ENCODE measurements at regions not wholly inside any gene's neighbourhood (a gene's known extent, or its start where the extent isn't known, plus 50 kb on each side); places are given as distances from the start of the nearest gene placed in this dataset.
A peak's percentile ranks its signal among the peaks of the same experiment; 100 is the strongest.

DNA sequence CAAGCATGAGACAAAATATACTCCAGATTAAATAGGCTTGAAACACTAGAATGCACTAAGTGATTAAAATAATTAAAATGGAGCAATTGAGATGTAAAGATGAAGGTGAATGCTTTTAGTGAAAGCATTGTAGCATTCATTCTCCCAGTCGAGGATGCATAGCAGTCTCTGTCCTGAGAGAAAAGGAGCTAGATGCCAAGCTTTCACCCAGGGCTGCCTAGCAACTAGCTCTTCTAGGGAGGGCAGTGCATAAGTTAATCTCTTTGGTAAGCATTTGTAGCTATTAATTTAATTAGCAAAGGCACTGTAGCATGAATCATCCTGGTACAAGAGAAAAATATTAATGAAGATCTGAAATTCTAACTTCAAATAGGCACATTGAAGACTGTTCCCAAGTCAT lies 1014.8 kb downstream of the C4orf33 start:
- TF ChIP-seq, protein P1, sequence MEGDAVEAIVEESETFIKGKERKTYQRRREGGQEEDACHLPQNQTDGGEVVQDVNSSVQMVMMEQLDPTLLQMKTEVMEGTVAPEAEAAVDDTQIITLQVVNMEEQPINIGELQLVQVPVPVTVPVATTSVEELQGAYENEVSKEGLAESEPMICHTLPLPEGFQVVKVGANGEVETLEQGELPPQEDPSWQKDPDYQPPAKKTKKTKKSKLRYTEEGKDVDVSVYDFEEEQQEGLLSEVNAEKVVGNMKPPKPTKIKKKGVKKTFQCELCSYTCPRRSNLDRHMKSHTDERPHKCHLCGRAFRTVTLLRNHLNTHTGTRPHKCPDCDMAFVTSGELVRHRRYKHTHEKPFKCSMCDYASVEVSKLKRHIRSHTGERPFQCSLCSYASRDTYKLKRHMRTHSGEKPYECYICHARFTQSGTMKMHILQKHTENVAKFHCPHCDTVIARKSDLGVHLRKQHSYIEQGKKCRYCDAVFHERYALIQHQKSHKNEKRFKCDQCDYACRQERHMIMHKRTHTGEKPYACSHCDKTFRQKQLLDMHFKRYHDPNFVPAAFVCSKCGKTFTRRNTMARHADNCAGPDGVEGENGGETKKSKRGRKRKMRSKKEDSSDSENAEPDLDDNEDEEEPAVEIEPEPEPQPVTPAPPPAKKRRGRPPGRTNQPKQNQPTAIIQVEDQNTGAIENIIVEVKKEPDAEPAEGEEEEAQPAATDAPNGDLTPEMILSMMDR (IDR thresholded peaks at IDR 0.05) = no peak
- peaks cover 3% of the 10 kb centered on the region for H3K9me3 Mint-ChIP-seq (ENCODE audit: unreplicated experiment)
- H3K4me3 Mint-ChIP-seq (ENCODE audit: unreplicated experiment) = no peak overlapping the region
- H3K36me3 Mint-ChIP-seq (ENCODE audit: unreplicated experiment) = no peaks in the 10 kb centered on the region
- H3K27me3 Mint-ChIP-seq (ENCODE audit: unreplicated experiment) = no peaks in the 10 kb centered on the region
- no peak for DNase-seq (ENCODE audit: extremely low spot score, unreplicated experiment)
- H3K4me1 Mint-ChIP-seq (ENCODE audit: unreplicated experiment) = peaks cover 20% of the 10 kb centered on the region
- no peak overlapping the region for H3K27ac Mint-ChIP-seq (ENCODE audit: unreplicated experiment)

DNA sequence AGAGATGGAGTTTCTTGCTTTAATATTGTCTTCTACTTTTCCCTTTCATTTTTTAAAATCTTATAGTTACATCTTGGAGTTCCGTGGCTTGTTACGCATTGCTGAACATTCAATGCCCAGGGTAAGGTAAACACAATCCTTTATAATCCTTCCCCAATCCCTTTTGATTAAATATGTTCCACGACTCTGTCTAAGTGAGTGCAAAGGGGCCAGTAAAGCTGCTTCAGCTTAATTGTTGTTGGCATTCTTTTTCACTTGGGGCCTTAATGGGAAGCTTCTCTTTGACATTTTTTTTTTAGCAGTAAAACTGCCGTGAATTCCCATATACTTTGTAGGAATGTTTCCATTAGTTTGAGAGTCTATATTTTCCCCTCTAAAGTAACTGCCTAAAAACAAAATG lies 1028.1 kb downstream of the C4orf33 start:
- no peak for DNase-seq (ENCODE audit: extremely low spot score, unreplicated experiment)
- Mint-ChIP-seq H3K4me1 (ENCODE audit: unreplicated experiment) (peaks cover 11% of the 10 kb centered on the region), H3K4me3 (ENCODE audit: unreplicated experiment) (no peak overlapping the region), H3K9me3 (ENCODE audit: unreplicated experiment) (peaks cover 16% of the 10 kb centered on the region), H3K27me3 (ENCODE audit: unreplicated experiment) (no peaks in the 10 kb centered on the region), H3K36me3 (ENCODE audit: unreplicated experiment) (no peaks in the 10 kb centered on the region), H3K27ac (ENCODE audit: unreplicated experiment) (peak overlapping the region; percentile 19)
- TF ChIP-seq, protein P1 (IDR thresholded peaks at IDR 0.05) = no peak

DNA sequence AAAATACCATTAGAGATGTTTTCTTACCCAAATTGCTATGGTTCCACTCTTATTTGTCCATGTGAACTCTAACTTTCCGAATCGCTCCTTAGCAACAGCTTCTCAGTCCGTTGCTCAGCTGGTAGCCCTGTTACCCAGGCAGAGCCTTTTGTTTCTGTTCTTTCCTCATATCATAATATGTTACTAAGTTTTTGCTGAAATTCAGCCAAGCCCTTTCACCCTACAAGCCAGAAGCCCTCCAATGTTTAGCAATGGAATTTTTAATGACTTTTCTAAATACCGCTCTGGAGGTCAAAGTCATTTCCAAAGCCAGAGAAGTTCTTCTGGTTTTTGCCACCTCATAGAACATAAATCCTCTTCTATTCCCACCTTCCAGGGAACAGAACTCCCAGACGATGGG lies 1029.5 kb downstream of the C4orf33 start:
- Mint-ChIP-seq H3K27ac (ENCODE audit: unreplicated experiment) (no peak overlapping the region), H3K36me3 (ENCODE audit: unreplicated experiment) (no peaks in the 10 kb centered on the region), H3K4me1 (ENCODE audit: unreplicated experiment) (peaks cover 11% of the 10 kb centered on the region), H3K27me3 (ENCODE audit: unreplicated experiment) (no peaks in the 10 kb centered on the region), H3K4me3 (ENCODE audit: unreplicated experiment) (no peak overlapping the region), H3K9me3 (ENCODE audit: unreplicated experiment) (peaks cover 14% of the 10 kb centered on the region)
- no peak for DNase-seq (ENCODE audit: extremely low spot score, unreplicated experiment)
- TF ChIP-seq, protein P1 (IDR thresholded peaks at IDR 0.05) = no peak

DNA sequence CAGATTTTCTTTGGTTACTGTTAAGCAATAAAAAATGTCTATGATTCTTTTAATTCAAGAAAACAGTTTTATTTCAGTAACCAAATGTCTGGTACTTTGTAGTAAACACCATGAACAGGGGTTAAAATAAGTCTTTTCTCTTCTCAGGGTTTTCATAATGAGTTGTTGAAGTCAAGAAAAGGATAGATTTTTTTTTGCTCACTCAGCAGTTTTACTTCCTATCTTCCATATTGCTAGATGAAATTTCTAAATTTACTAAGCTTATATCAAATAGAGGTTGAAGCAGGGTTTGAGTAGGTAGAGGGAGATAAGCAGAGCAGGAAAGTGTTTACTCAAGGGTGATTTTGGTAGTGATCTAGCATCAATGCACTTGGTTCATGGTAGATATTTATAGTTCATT lies 1031.3 kb downstream of the C4orf33 start:
- TF ChIP-seq, protein P1 (IDR thresholded peaks at IDR 0.05) = no peak
- DNase-seq (ENCODE audit: extremely low spot score, unreplicated experiment) = no peak
- H3K27ac Mint-ChIP-seq (ENCODE audit: unreplicated experiment) = no peak overlapping the region
- no peaks in the 10 kb centered on the region for H3K27me3 Mint-ChIP-seq (ENCODE audit: unreplicated experiment)
- peaks cover 11% of the 10 kb centered on the region for H3K4me1 Mint-ChIP-seq (ENCODE audit: unreplicated experiment)
- peaks cover 14% of the 10 kb centered on the region for H3K9me3 Mint-ChIP-seq (ENCODE audit: unreplicated experiment)
- no peaks in the 10 kb centered on the region for H3K36me3 Mint-ChIP-seq (ENCODE audit: unreplicated experiment)
- H3K4me3 Mint-ChIP-seq (ENCODE audit: unreplicated experiment) = no peak overlapping the region

DNA sequence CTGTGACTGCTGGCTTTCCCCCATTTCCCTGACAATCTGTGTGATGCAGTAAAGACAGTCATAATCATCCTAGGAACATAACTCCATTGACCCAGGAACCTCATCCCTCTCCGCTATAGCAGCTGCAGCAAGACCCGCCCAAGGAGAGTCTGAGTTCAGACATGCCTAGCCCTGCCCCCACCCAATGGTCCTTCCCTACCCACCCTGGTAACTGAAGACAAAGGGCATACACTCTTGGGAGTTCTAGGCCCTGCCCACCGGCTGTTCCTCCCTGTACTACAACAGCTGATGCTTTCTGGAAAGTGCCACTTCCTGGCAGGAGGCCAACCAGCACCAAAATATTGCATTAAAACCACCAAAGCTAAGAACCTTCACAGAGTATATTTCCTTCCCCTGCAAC lies 1035.6 kb downstream of the C4orf33 start:
- Mint-ChIP-seq H3K9me3 (ENCODE audit: unreplicated experiment) (peaks cover 36% of the 10 kb centered on the region), H3K27me3 (ENCODE audit: unreplicated experiment) (no peaks in the 10 kb centered on the region), H3K27ac (ENCODE audit: unreplicated experiment) (no peak overlapping the region), H3K4me3 (ENCODE audit: unreplicated experiment) (no peak overlapping the region), H3K4me1 (ENCODE audit: unreplicated experiment) (no peaks in the 10 kb centered on the region), H3K36me3 (ENCODE audit: unreplicated experiment) (peaks cover 4% of the 10 kb centered on the region)
- TF ChIP-seq, protein P1 (IDR thresholded peaks at IDR 0.05) = no peak
- DNase-seq (ENCODE audit: extremely low spot score, unreplicated experiment) = no peak
